ENCODE measurements at regions not wholly inside any gene's neighbourhood (a gene's known extent, or its start where the extent isn't known, plus 50 kb on each side); places are given as distances from the start of the nearest gene placed in this dataset.

GRCh38 chrX:43479850-43480249 lies 176.2 kb upstream of the MAOA start:
- no peaks in the 10 kb centered on the region for H3K9me3 Mint-ChIP-seq

GRCh38 chrX:43481576-43481975 lies 174.5 kb upstream of the MAOA start:
- no peak overlapping the region for H3K27ac Mint-ChIP-seq
- H3K4me3 Mint-ChIP-seq: no peak overlapping the region
- no peaks in the 10 kb centered on the region for H3K36me3 Mint-ChIP-seq (ENCODE audit: low read depth)

More at GRCh38 chrX:43479850-43480249, 176.2 kb upstream of the MAOA start:
- no peak overlapping the region for H3K4me3 Mint-ChIP-seq
- H3K4me1 Mint-ChIP-seq: no peaks in the 10 kb centered on the region
- H3K27ac Mint-ChIP-seq: no peak overlapping the region
- H3K36me3 Mint-ChIP-seq (ENCODE audit: low read depth): no peaks in the 10 kb centered on the region
- H3K27me3 Mint-ChIP-seq: peaks cover 3% of the 10 kb centered on the region
- no peak for ATAC-seq (replicated peaks)

GRCh38 chrX:43493756-43494155 lies 162.3 kb upstream of the MAOA start:
- no peak for ATAC-seq (replicated peaks)
- Mint-ChIP-seq H3K27me3 (no peaks in the 10 kb centered on the region), H3K27ac (no peak overlapping the region), H3K36me3 (ENCODE audit: low read depth) (no peaks in the 10 kb centered on the region), H3K4me1 (no peaks in the 10 kb centered on the region), H3K4me3 (no peak overlapping the region), H3K9me3 (no peaks in the 10 kb centered on the region)

More at GRCh38 chrX:43481576-43481975, 174.5 kb upstream of the MAOA start:
- peaks cover 3% of the 10 kb centered on the region for H3K27me3 Mint-ChIP-seq
- H3K4me1 Mint-ChIP-seq: no peaks in the 10 kb centered on the region
- ATAC-seq (replicated peaks): no peak
- H3K9me3 Mint-ChIP-seq: no peaks in the 10 kb centered on the region

- no peak overlapping the region for H3K4me3 Mint-ChIP-seq
- H3K36me3 Mint-ChIP-seq (ENCODE audit: low read depth): no peaks in the 10 kb centered on the region
- H3K27ac Mint-ChIP-seq: no peak overlapping the region
- ATAC-seq (replicated peaks): no peak
- peaks cover 7% of the 10 kb centered on the region for H3K4me1 Mint-ChIP-seq
- no peaks in the 10 kb centered on the region for H3K27me3 Mint-ChIP-seq
- no peaks in the 10 kb centered on the region for H3K9me3 Mint-ChIP-seq
These were observed 155.9 kb upstream of the MAOA start for GRCh38 chrX:43500246-43500645.

GRCh38 chrX:43500996-43501694 lies 155.0 kb upstream of the MAOA start:
- no peaks in the 10 kb centered on the region for H3K9me3 Mint-ChIP-seq
- peaks cover 7% of the 10 kb centered on the region for H3K4me1 Mint-ChIP-seq
- no peak overlapping the region for H3K27ac Mint-ChIP-seq
- H3K27me3 Mint-ChIP-seq: no peaks in the 10 kb centered on the region
- H3K4me3 Mint-ChIP-seq: no peak overlapping the region
- no peaks in the 10 kb centered on the region for H3K36me3 Mint-ChIP-seq (ENCODE audit: low read depth)
- ATAC-seq (replicated peaks): no peak

GRCh38 chrX:43504394-43504793 lies 151.7 kb upstream of the MAOA start:
- H3K9me3 Mint-ChIP-seq: no peaks in the 10 kb centered on the region
- H3K36me3 Mint-ChIP-seq (ENCODE audit: low read depth): no peaks in the 10 kb centered on the region
- peaks cover 7% of the 10 kb centered on the region for H3K4me1 Mint-ChIP-seq
- no peaks in the 10 kb centered on the region for H3K27me3 Mint-ChIP-seq
- H3K4me3 Mint-ChIP-seq: no peak overlapping the region
- ATAC-seq (replicated peaks): no peak
- H3K27ac Mint-ChIP-seq: no peak overlapping the region

GRCh38 chrX:43505769-43506168 lies 150.3 kb upstream of the MAOA start:
- Mint-ChIP-seq H3K27ac (no peak overlapping the region), H3K4me3 (no peak overlapping the region), H3K27me3 (no peaks in the 10 kb centered on the region), H3K9me3 (no peaks in the 10 kb centered on the region), H3K36me3 (ENCODE audit: low read depth) (no peaks in the 10 kb centered on the region), H3K4me1 (peaks cover 7% of the 10 kb centered on the region)
- no peak for ATAC-seq (replicated peaks)

- no peak for ATAC-seq (replicated peaks)
- no peaks in the 10 kb centered on the region for H3K27me3 Mint-ChIP-seq
- no peak overlapping the region for H3K4me3 Mint-ChIP-seq
- H3K36me3 Mint-ChIP-seq (ENCODE audit: low read depth): no peaks in the 10 kb centered on the region
- H3K9me3 Mint-ChIP-seq: no peaks in the 10 kb centered on the region
- no peaks in the 10 kb centered on the region for H3K4me1 Mint-ChIP-seq
- no peak overlapping the region for H3K27ac Mint-ChIP-seq
These were observed 147.4 kb upstream of the MAOA start for GRCh38 chrX:43508694-43509093.

GRCh38 chrX:43510209-43510608 lies 145.9 kb upstream of the MAOA start:
- no peaks in the 10 kb centered on the region for H3K4me1 Mint-ChIP-seq
- H3K27ac Mint-ChIP-seq: no peak overlapping the region
- no peak overlapping the region for H3K4me3 Mint-ChIP-seq
- no peak for ATAC-seq (replicated peaks)
- no peaks in the 10 kb centered on the region for H3K36me3 Mint-ChIP-seq (ENCODE audit: low read depth)
- no peaks in the 10 kb centered on the region for H3K27me3 Mint-ChIP-seq
- H3K9me3 Mint-ChIP-seq: no peaks in the 10 kb centered on the region

- Mint-ChIP-seq H3K9me3 (no peaks in the 10 kb centered on the region), H3K4me3 (no peak overlapping the region), H3K27me3 (no peaks in the 10 kb centered on the region), H3K4me1 (no peaks in the 10 kb centered on the region), H3K27ac (no peak overlapping the region), H3K36me3 (ENCODE audit: low read depth) (no peaks in the 10 kb centered on the region)
- ATAC-seq (replicated peaks): no peak
These were observed 143.0 kb upstream of the MAOA start for GRCh38 chrX:43513085-43513484.

GRCh38 chrX:43514820-43515219 lies 141.3 kb upstream of the MAOA start:
- ATAC-seq (replicated peaks): peak; percentile 49
- no peaks in the 10 kb centered on the region for H3K9me3 Mint-ChIP-seq
- H3K4me1 Mint-ChIP-seq: no peaks in the 10 kb centered on the region
- no peaks in the 10 kb centered on the region for H3K36me3 Mint-ChIP-seq (ENCODE audit: low read depth)
- H3K27ac Mint-ChIP-seq: no peak overlapping the region
- no peaks in the 10 kb centered on the region for H3K27me3 Mint-ChIP-seq
- H3K4me3 Mint-ChIP-seq: no peak overlapping the region

GRCh38 chrX:43522582-43522981 lies 133.5 kb upstream of the MAOA start:
- Mint-ChIP-seq H3K9me3 (no peaks in the 10 kb centered on the region), H3K27me3 (no peaks in the 10 kb centered on the region), H3K4me1 (no peaks in the 10 kb centered on the region), H3K4me3 (no peak overlapping the region), H3K36me3 (ENCODE audit: low read depth) (no peaks in the 10 kb centered on the region), H3K27ac (no peak overlapping the region)
- ATAC-seq (replicated peaks): no peak

GRCh38 chrX:43525901-43526610 lies 130.0 kb upstream of the MAOA start:
- Mint-ChIP-seq H3K27ac (no peak overlapping the region), H3K4me1 (no peaks in the 10 kb centered on the region), H3K9me3 (no peaks in the 10 kb centered on the region), H3K27me3 (peaks cover 3% of the 10 kb centered on the region), H3K36me3 (ENCODE audit: low read depth) (no peaks in the 10 kb centered on the region), H3K4me3 (no peak overlapping the region)
- ATAC-seq (replicated peaks): no peak

- Mint-ChIP-seq H3K4me3 (no peak overlapping the region), H3K27me3 (peaks cover 3% of the 10 kb centered on the region), H3K4me1 (no peaks in the 10 kb centered on the region), H3K9me3 (no peaks in the 10 kb centered on the region), H3K36me3 (ENCODE audit: low read depth) (no peaks in the 10 kb centered on the region), H3K27ac (no peak overlapping the region)
- ATAC-seq (replicated peaks): no peak
These were observed 129.2 kb upstream of the MAOA start for GRCh38 chrX:43526878-43527277.

GRCh38 chrX:43527801-43528200 lies 128.3 kb upstream of the MAOA start:
- H3K27ac Mint-ChIP-seq: no peak overlapping the region
- no peak overlapping the region for H3K4me3 Mint-ChIP-seq
- H3K36me3 Mint-ChIP-seq (ENCODE audit: low read depth): no peaks in the 10 kb centered on the region
- ATAC-seq (replicated peaks): no peak
- no peaks in the 10 kb centered on the region for H3K9me3 Mint-ChIP-seq
- H3K27me3 Mint-ChIP-seq: peaks cover 3% of the 10 kb centered on the region
- H3K4me1 Mint-ChIP-seq: no peaks in the 10 kb centered on the region
